ENCODE measurements at regions not wholly inside any gene's neighbourhood (a gene's known extent, or its start where the extent isn't known, plus 50 kb on each side); places are given as distances from the start of the nearest gene placed in this dataset.

- TF ChIP-seq CTCF (IDR thresholded peaks at IDR 0.05) (no peak), POLR2AphosphoS5 (IDR thresholded peaks at IDR 0.05) (no peak)
Measured at GRCh38 chr5:54873691-54874090, 111.7 kb downstream of the ESM1 start.

All from esophagus muscularis mucosa (tissue), 3 donors.